CD4-positive, alpha-beta T cell (primary cell): ENCODE measurements at regions not wholly inside any gene's neighbourhood (a gene's known extent, or its start where the extent isn't known, plus 50 kb on each side); places are given as distances from the start of the nearest gene placed in this dataset.

Experiments used
- ATAC-seq: fragments of 200-7000 bp; cut with Tn5 transposase; one replicate; pipeline ENCODE4 v1.10.0; 2022; ENCODE audit warnings: mild to moderate bottlenecking; ENCODE audit not compliant: poor library complexity
- CTCF ChIA-PET: fragments of 350-600 bp; sonication (Branson Sonifier 250); formaldehyde crosslinking; loops from one replicate; lab custom pipeline; 2021; ENCODE audit warnings: antibody characterized with exemption, inconsistent platforms; lab: Charles Lee
- POLR2A ChIA-PET: fragments of 350-600 bp; sonication (Branson Sonifier 250); formaldehyde crosslinking; loops from one replicate; lab custom pipeline; 2021; ENCODE audit warnings: antibody characterized with exemption, inconsistent platforms; lab: Charles Lee
- DNase-seq, 14 experiments: peaks; one replicate each; pipeline ENCODE4 v3.0.0-alpha.2; 2013 to 2020; ENCODE audit warnings: mixed read lengths in 2 of 14
- H3K27ac ChIP-seq, 2 donors: one replicate each; pipeline versions ENCODE4 v1.5.1 to v1.7.0; 2013; ENCODE audit warnings: low read length in 2 of 2, low read depth in 1 of 2, mild to moderate bottlenecking in 1 of 2
- H3K27me3 ChIP-seq, 2 experiments: 1 replicate in 1 of 2; 2 replicates in 1 of 2; pipeline versions ENCODE4 v1.6.1 to v1.7.0; 2013; ENCODE audit warnings: low read length in 2 of 2, control low read depth in 1 of 2, mild to moderate bottlenecking in 1 of 2, moderate library complexity in 1 of 2; ENCODE audit not compliant: insufficient read depth in 2 of 2, control insufficient read depth in 1 of 2
- H3K36me3 ChIP-seq: one replicate; pipeline ENCODE4 v1.6.1; 2013; ENCODE audit warnings: low read length, control low read depth; ENCODE audit not compliant: insufficient read depth
- H3K4me1 ChIP-seq: one replicate; pipeline ENCODE4 v1.6.1; 2013; ENCODE audit warnings: low read length, control low read depth; ENCODE audit not compliant: insufficient read depth
- H3K4me3 ChIP-seq: one replicate; pipeline ENCODE4 v1.5.1; 2013; ENCODE audit warnings: mild to moderate bottlenecking, low read length, moderate library complexity
- H3K9me3 ChIP-seq, 2 experiments: 1 replicate in 1 of 2; 2 replicates in 1 of 2; pipeline versions ENCODE4 v1.6.1 to v1.7.0; 2013; ENCODE audit warnings: low read length in 2 of 2, mild to moderate bottlenecking in 2 of 2, control low read depth in 1 of 2, moderate library complexity in 1 of 2; ENCODE audit not compliant: control insufficient read depth in 1 of 2, insufficient read depth in 1 of 2
- H3K27ac Mint-ChIP-seq: one replicate; pipeline ENCODE4 v1.8.0; 2020; ENCODE audit warnings: mixed read lengths
- H3K27me3 Mint-ChIP-seq: one replicate; pipeline ENCODE4 v1.8.0; 2021; ENCODE audit warnings: mixed read lengths
- H3K36me3 Mint-ChIP-seq: one replicate; pipeline ENCODE4 v1.8.0; 2021; ENCODE audit warnings: low read depth, mixed read lengths
- H3K4me1 Mint-ChIP-seq: one replicate; pipeline ENCODE4 v1.8.0; 2021; ENCODE audit warnings: low read depth, mixed read lengths
- H3K4me3 Mint-ChIP-seq: one replicate; pipeline ENCODE4 v1.8.0; 2020; ENCODE audit warnings: mild to moderate bottlenecking, mixed read lengths
- H3K9me3 Mint-ChIP-seq: one replicate; pipeline ENCODE4 v1.8.0; 2020; ENCODE audit warnings: mixed read lengths
- intact Hi-C, 2 experiments: fragments of 100-400 bp; cut with DNase I in 1 of 2; cut with micrococcal nuclease in 1 of 2; formaldehyde crosslinking; loops; one replicate each; pipeline versions ENCODE4 v1.15.1 to v1.9.0; 2023 to 2025; cut with DNase I, micrococcal nuclease
- TF ChIP-seq, protein P1 (sequence below): fragments of 200-600 bp; IDR thresholded peaks from one replicate; pipeline ENCODE4 v1.8.0; 2022; ENCODE audit warnings: antibody characterized with exemption, mild to moderate bottlenecking

DNA sequence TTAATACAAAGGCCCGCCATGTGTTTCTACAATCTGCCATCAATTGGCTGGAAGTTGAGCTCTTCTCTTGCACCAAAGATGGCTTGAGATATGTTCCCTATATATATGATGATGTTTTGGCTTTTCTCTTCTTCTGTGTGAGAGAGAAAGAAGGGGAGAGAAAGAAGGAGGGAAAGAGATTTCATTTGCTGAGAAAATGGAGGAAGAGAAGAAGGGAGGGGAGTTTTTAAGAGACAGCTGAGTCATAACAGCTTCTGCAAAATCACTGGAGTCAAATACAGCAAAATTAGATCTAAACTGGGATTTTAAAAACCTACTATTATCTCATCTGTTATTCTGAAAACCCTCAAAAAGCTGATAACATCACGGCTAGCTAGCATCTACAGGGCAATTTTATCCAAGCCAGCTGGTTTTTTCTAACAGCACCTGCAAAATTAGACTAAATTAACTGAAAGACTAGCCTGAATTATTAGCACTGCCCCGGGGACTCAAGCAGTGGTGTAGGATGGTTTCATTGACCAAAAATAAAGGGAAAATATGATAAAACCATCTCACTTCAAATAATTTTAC is 647.6 kb upstream of the ACTRT1 start:
- H3K27ac Mint-ChIP-seq: no peak overlapping the region

DNA sequence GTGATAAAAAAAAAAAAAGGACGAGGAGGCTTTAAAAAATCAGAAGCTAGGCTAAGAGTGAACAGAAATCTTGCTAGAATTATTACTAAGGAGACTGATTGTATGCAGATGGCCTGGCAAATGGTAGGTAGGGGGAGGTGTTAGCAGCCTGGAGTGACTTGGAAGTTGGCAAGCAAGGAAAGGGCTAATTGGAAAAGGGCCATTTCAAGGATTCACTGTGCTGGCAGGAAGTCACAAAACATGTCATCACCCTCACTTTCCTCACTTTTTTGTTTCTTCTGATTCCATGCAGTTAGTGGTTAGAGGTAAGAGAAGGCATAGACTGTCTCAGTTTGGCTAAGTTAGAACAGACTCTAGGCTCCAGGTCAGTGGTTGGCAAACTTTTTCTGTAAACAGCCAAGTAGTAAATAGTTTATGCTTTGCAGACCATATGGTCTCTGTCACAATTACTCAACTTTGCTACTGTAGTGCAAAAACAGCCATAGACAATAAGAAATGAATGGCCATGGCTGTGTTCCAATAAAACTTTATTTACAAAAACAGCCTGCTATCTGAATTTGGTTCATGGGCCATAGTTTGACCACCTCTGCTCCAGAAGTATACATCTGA is 646.5 kb upstream of the ACTRT1 start:
- CTCF ChIA-PET: no interaction called here
- DNase-seq: no peak
- Mint-ChIP-seq H3K4me1 (no peaks in the 10 kb centered on the region), H3K9me3 (no peaks in the 10 kb centered on the region), H3K27ac (no peak overlapping the region), H3K27me3 (no peaks in the 10 kb centered on the region), H3K36me3 (no peaks in the 10 kb centered on the region), H3K4me3 (no peak overlapping the region)
- no peak overlapping the region for H3K4me3 ChIP-seq
- no peak overlapping the region for H3K27ac ChIP-seq
- H3K4me1 ChIP-seq: no peaks in the 10 kb centered on the region
- no peaks in the 10 kb centered on the region for H3K27me3 ChIP-seq
- no peak for ATAC-seq
- intact Hi-C loops: no loop called here
- H3K9me3 ChIP-seq: no peaks in the 10 kb centered on the region
- TF ChIP-seq, protein P1, sequence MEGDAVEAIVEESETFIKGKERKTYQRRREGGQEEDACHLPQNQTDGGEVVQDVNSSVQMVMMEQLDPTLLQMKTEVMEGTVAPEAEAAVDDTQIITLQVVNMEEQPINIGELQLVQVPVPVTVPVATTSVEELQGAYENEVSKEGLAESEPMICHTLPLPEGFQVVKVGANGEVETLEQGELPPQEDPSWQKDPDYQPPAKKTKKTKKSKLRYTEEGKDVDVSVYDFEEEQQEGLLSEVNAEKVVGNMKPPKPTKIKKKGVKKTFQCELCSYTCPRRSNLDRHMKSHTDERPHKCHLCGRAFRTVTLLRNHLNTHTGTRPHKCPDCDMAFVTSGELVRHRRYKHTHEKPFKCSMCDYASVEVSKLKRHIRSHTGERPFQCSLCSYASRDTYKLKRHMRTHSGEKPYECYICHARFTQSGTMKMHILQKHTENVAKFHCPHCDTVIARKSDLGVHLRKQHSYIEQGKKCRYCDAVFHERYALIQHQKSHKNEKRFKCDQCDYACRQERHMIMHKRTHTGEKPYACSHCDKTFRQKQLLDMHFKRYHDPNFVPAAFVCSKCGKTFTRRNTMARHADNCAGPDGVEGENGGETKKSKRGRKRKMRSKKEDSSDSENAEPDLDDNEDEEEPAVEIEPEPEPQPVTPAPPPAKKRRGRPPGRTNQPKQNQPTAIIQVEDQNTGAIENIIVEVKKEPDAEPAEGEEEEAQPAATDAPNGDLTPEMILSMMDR: no peak
- no peaks in the 10 kb centered on the region for H3K36me3 ChIP-seq
- POLR2A ChIA-PET: no interaction called here

More for the DNA sequence above, 647.6 kb upstream of the ACTRT1 start:
- Mint-ChIP-seq H3K4me3 (no peak overlapping the region), H3K4me1 (no peaks in the 10 kb centered on the region), H3K27me3 (no peaks in the 10 kb centered on the region), H3K9me3 (no peaks in the 10 kb centered on the region), H3K36me3 (no peaks in the 10 kb centered on the region)
- no peak for ATAC-seq
- H3K36me3 ChIP-seq: no peaks in the 10 kb centered on the region
- CTCF ChIA-PET: no interaction called here
- intact Hi-C loops: no loop called here
- POLR2A ChIA-PET: no interaction called here
- H3K27ac ChIP-seq: no peak overlapping the region
- no peaks in the 10 kb centered on the region for H3K27me3 ChIP-seq
- H3K9me3 ChIP-seq: no peaks in the 10 kb centered on the region
- DNase-seq: no peak
- TF ChIP-seq, protein P1: no peak
- no peaks in the 10 kb centered on the region for H3K4me1 ChIP-seq
- H3K4me3 ChIP-seq: no peak overlapping the region

DNA sequence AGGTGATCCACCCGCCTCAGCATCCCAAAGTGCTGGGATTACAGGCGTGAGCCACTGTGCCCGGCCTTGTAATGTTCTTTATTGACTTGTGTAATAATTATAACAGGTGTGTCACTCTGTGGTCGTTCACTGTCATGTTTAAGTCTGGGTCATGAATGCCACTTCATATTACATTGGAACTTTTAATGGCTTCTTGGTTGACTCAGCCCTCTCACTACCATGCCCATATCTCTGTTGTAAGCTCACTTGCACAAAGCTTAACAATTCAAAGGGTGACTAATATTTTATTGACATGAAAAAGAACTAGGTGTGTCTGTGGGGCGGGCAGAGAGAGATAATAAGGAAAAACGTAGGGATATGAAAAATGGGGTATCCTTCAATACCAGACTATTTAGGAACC is 639.7 kb upstream of the ACTRT1 start:
- Histone ChIP-seq H3K9me3 (no peaks in the 10 kb centered on the region), H3K36me3 (no peaks in the 10 kb centered on the region), H3K27me3 (no peaks in the 10 kb centered on the region), H3K27ac (no peak overlapping the region), H3K4me3 (no peak overlapping the region), H3K4me1 (no peaks in the 10 kb centered on the region)
- POLR2A ChIA-PET: no interaction called here
- Mint-ChIP-seq H3K4me3 (no peak overlapping the region), H3K27me3 (no peaks in the 10 kb centered on the region), H3K4me1 (no peaks in the 10 kb centered on the region), H3K9me3 (no peaks in the 10 kb centered on the region), H3K36me3 (no peaks in the 10 kb centered on the region), H3K27ac (no peak overlapping the region)
- DNase-seq (no peak), ATAC-seq (no peak)
- intact Hi-C loops: no loop called here
- TF ChIP-seq, protein P1: no peak
- CTCF ChIA-PET: no interaction called here
